ENCODE measurements at regions not wholly inside any gene's neighbourhood (a gene's known extent, or its start where the extent isn't known, plus 50 kb on each side); places are given as distances from the start of the nearest gene placed in this dataset.

- ATAC-seq (ENCODE audit: insufficient read depth, low read depth) (no peak), DNase-seq (no peak)
- no peaks in the 10 kb centered on the region for H3K36me3 ChIP-seq (ENCODE audit: insufficient read depth, low read length)
- TF ChIP-seq EZH2 (IDR thresholded peaks at IDR 0.05; ENCODE audit: borderline replicate concordance, low read depth, low read length, severe bottlenecking), result no peak
- no peak for TF ChIP-seq CTCF (IDR thresholded peaks at IDR 0.05; ENCODE audit: borderline replicate concordance, extremely low read depth, low read length, poor library complexity, severe bottlenecking)
- H3K79me2 ChIP-seq (ENCODE audit: insufficient read depth, low read length), result no peaks in the 10 kb centered on the region
- no peak overlapping the region for H3K4me3 ChIP-seq (ENCODE audit: low read depth in 1 of 2, low read length in 2 of 2)
- H3K4me1 ChIP-seq (ENCODE audit: insufficient read depth, low read length), result no peaks in the 10 kb centered on the region
- H3K9ac ChIP-seq (ENCODE audit: low read depth, low read length), result no peak overlapping the region
- H3K27me3 ChIP-seq (ENCODE audit: insufficient read depth, low read length, poor library complexity), result peaks cover 3% of the 10 kb centered on the region
- H3K27ac ChIP-seq (ENCODE audit: low read length), result no peak overlapping the region
- H3K9me3 ChIP-seq (ENCODE audit: insufficient read depth, low read length, severe bottlenecking), result no peaks in the 10 kb centered on the region
- H3K4me2 ChIP-seq (ENCODE audit: insufficient read depth, low read length), result no peak overlapping the region
- no peak overlapping the region for H2AFZ ChIP-seq (ENCODE audit: low read depth, low read length)
- no peaks in the 10 kb centered on the region for H4K20me1 ChIP-seq (ENCODE audit: insufficient read depth, low read length)
These were observed 97.8 kb upstream of the CLMN start for GRCh38 chr14:95417492-95417891.

- Histone ChIP-seq H3K9ac (ENCODE audit: low read depth, low read length) (no peak overlapping the region), H3K27ac (ENCODE audit: low read length) (no peak overlapping the region), H3K4me3 (ENCODE audit: low read depth in 1 of 2, low read length in 2 of 2) (no peak overlapping the region), H3K9me3 (ENCODE audit: insufficient read depth, low read length, severe bottlenecking) (no peaks in the 10 kb centered on the region), H3K27me3 (ENCODE audit: insufficient read depth, low read length, poor library complexity) (peaks cover 10% of the 10 kb centered on the region), H3K4me2 (ENCODE audit: insufficient read depth, low read length) (no peak overlapping the region), H3K4me1 (ENCODE audit: insufficient read depth, low read length) (no peaks in the 10 kb centered on the region), H3K36me3 (ENCODE audit: insufficient read depth, low read length) (no peaks in the 10 kb centered on the region), H4K20me1 (ENCODE audit: insufficient read depth, low read length) (no peaks in the 10 kb centered on the region), H3K79me2 (ENCODE audit: insufficient read depth, low read length) (no peaks in the 10 kb centered on the region), H2AFZ (ENCODE audit: low read depth, low read length) (no peak overlapping the region)
- DNase-seq (no peak), ATAC-seq (ENCODE audit: insufficient read depth, low read depth) (no peak)
- TF ChIP-seq EZH2 (IDR thresholded peaks at IDR 0.05; ENCODE audit: borderline replicate concordance, low read depth, low read length, severe bottlenecking), result no peak
- TF ChIP-seq CTCF (IDR thresholded peaks at IDR 0.05; ENCODE audit: borderline replicate concordance, extremely low read depth, low read length, poor library complexity, severe bottlenecking), result no peak
These were observed 96.3 kb upstream of the CLMN start for GRCh38 chr14:95415993-95416392.

- Histone ChIP-seq H3K9me3 (ENCODE audit: insufficient read depth, low read length, severe bottlenecking) (no peaks in the 10 kb centered on the region), H3K9ac (ENCODE audit: low read depth, low read length) (no peak overlapping the region), H3K4me3 (ENCODE audit: low read depth in 1 of 2, low read length in 2 of 2) (no peak overlapping the region), H3K36me3 (ENCODE audit: insufficient read depth, low read length) (no peaks in the 10 kb centered on the region), H3K79me2 (ENCODE audit: insufficient read depth, low read length) (no peaks in the 10 kb centered on the region), H3K4me1 (ENCODE audit: insufficient read depth, low read length) (no peaks in the 10 kb centered on the region), H3K27ac (ENCODE audit: low read length) (no peak overlapping the region), H2AFZ (ENCODE audit: low read depth, low read length) (no peak overlapping the region), H3K27me3 (ENCODE audit: insufficient read depth, low read length, poor library complexity) (peaks cover 22% of the 10 kb centered on the region), H3K4me2 (ENCODE audit: insufficient read depth, low read length) (no peak overlapping the region), H4K20me1 (ENCODE audit: insufficient read depth, low read length) (no peaks in the 10 kb centered on the region)
- TF ChIP-seq EZH2 (IDR thresholded peaks at IDR 0.05; ENCODE audit: borderline replicate concordance, low read depth, low read length, severe bottlenecking) (no peak), CTCF (IDR thresholded peaks at IDR 0.05; ENCODE audit: borderline replicate concordance, extremely low read depth, low read length, poor library complexity, severe bottlenecking) (no peak)
- no peak for DNase-seq
- no peak for ATAC-seq (ENCODE audit: insufficient read depth, low read depth)
These were observed 93.8 kb upstream of the CLMN start for GRCh38 chr14:95413289-95414215.

Measured in DND-41 (cell line).